ENCODE measurements at regions not wholly inside any gene's neighbourhood (a gene's known extent, or its start where the extent isn't known, plus 50 kb on each side); places are given as distances from the start of the nearest gene placed in this dataset.

DNA sequence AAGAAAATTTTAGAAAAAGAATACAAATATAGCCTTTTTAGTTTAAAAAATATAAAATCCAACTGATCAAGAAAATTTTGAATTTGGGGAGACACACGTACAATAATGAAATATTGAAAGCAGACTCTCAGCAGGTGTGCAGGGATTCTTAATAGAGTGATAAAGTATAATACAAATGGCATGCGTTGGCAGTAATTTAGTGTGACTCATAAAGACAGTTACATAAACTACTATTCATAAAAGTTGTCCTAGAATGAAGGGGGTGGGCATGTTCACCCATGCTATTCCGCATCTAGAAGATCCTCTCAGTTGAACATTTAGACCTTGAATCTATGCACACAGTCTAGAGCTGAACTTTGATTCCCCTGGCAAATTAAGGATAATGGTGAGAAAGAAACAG lies 200.4 kb upstream of the AVPR1A start:
- H2BK120ac ChIP-seq (ENCODE audit: low read depth, low read length), result no peak overlapping the region
- H3K27ac ChIP-seq (ENCODE audit: insufficient read depth, low read length), result no peak overlapping the region
- H3K18ac ChIP-seq (ENCODE audit: low read depth, low read length), result no peak overlapping the region
- POLR2A ChIA-PET (ENCODE audit: unreplicated experiment), result no interaction called here
- H3K4ac ChIP-seq (ENCODE audit: low read depth, low read length), result no peak overlapping the region
- H4K20me1 ChIP-seq (ENCODE audit: insufficient read depth, low read length), result no peaks in the 10 kb centered on the region
- dilution Hi-C loops (cut with HindIII; ENCODE audit: low sequenced_read_pairs, unreplicated experiment) (no loop called here), intact Hi-C loops (cut with micrococcal nuclease) (no loop called here), in situ Hi-C loops (cut with MboI; ENCODE audit: low sequenced_read_pairs) (no loop called here)
- no CpG with 5 or more reads among the region's 3 CpGs for WGBS, 2 experiments (ENCODE audit: extremely low coverage in 2 of 2, insufficient read length in 1 of 2)
- no peaks in the 10 kb centered on the region for H3K4me1 ChIP-seq (ENCODE audit: control insufficient read depth, insufficient read depth, low read length)
- H2BK20ac ChIP-seq (ENCODE audit: low read depth, low read length), result no peak overlapping the region
- no peak overlapping the region for H3K4me3 ChIP-seq (ENCODE audit: insufficient read depth, low read depth, low read length)
- TF ChIP-seq BHLHE40 (IDR thresholded peaks at IDR 0.05; ENCODE audit: low read depth, low read length), result no peak
- TF ChIP-seq ELK1 (IDR thresholded peaks at IDR 0.05; ENCODE audit: borderline replicate concordance, low read depth, low read length), result no peak
- no peak for TF ChIP-seq NFE2L2 (IDR thresholded peaks at IDR 0.05; ENCODE audit: low read depth, low read length)
- TF ChIP-seq RAD21 (IDR thresholded peaks at IDR 0.05; ENCODE audit: low read length), result no peak
- no peak for TF ChIP-seq RFX5 (IDR thresholded peaks at IDR 0.05; ENCODE audit: low read depth, low read length)
- TF ChIP-seq SMC3 (IDR thresholded peaks at IDR 0.05; ENCODE audit: low read depth, low read length), result no peak
- TF ChIP-seq, protein P1, sequence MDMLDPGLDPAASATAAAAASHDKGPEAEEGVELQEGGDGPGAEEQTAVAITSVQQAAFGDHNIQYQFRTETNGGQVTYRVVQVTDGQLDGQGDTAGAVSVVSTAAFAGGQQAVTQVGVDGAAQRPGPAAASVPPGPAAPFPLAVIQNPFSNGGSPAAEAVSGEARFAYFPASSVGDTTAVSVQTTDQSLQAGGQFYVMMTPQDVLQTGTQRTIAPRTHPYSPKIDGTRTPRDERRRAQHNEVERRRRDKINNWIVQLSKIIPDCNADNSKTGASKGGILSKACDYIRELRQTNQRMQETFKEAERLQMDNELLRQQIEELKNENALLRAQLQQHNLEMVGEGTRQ (IDR thresholded peaks at IDR 0.05; ENCODE audit: low read depth, low read length), result no peak
- no peak for TF ChIP-seq CTCF (conservative IDR thresholded peaks at IDR 0.05; ENCODE audit: low read depth, low read length)
- no peak for TF ChIP-seq POLR2A (IDR thresholded peaks at IDR 0.05; ENCODE audit: low read depth, low read length)
- TF ChIP-seq CEBPB (IDR thresholded peaks at IDR 0.05; ENCODE audit: low read depth, low read length), result no peak
- TF ChIP-seq MAFK (IDR thresholded peaks at IDR 0.05; ENCODE audit: low read depth, low read length), result no peak
- TF ChIP-seq MAZ (IDR thresholded peaks at IDR 0.05; ENCODE audit: borderline replicate concordance, low read depth, low read length), result no peak
- no peak for TF ChIP-seq CHD1 (IDR thresholded peaks at IDR 0.05; ENCODE audit: low read depth, low read length)
- no peak for TF ChIP-seq RCOR1 (IDR thresholded peaks at IDR 0.05; ENCODE audit: insufficient replicate concordance, low read length)
- TF ChIP-seq FOS (IDR thresholded peaks at IDR 0.05; ENCODE audit: low read depth, low read length), result no peak
- no peak for TF ChIP-seq MXI1 (IDR thresholded peaks at IDR 0.05; ENCODE audit: borderline replicate concordance, low read depth, low read length)
- no peak overlapping the region for H4K91ac ChIP-seq (ENCODE audit: insufficient read depth, low read depth, low read length)
- H3K27me3 ChIP-seq (ENCODE audit: control insufficient read depth, insufficient read depth, low read length), result no peaks in the 10 kb centered on the region
- H3K9me3 ChIP-seq (ENCODE audit: control insufficient read depth, insufficient read depth, low read length), result no peaks in the 10 kb centered on the region
- no peak overlapping the region for H4K5ac ChIP-seq (ENCODE audit: low read depth, low read length)
- no peak overlapping the region for H2AFZ ChIP-seq (replicated peaks; ENCODE audit: low read length, poor library complexity)
- no TSS peak for BruUV-seq (replicated peaks)
- ATAC-seq (ENCODE audit: low read depth), result no peak
- H3K9me1 ChIP-seq (ENCODE audit: insufficient read depth, low read length), result no peaks in the 10 kb centered on the region
- H2BK5ac ChIP-seq (ENCODE audit: low read depth, low read length, poor library complexity, severe bottlenecking), result no peak overlapping the region
- H3K79me1 ChIP-seq (ENCODE audit: low read depth in 1 of 2, low read length in 2 of 2), result no peaks in the 10 kb centered on the region
- H3K36me3 ChIP-seq (ENCODE audit: control insufficient read depth, insufficient read depth, low read length), result no peaks in the 10 kb centered on the region
- no peak overlapping the region for H4K8ac ChIP-seq (ENCODE audit: low read depth in 2 of 2, low read length in 2 of 2)
- CTCF ChIA-PET, result no interaction called here
- H3K23ac ChIP-seq (ENCODE audit: low read depth, low read length), result no peak overlapping the region
- no peak overlapping the region for H3K14ac ChIP-seq (replicated peaks; ENCODE audit: low read depth, low read length)
- no peak for DNase-seq
- no peak overlapping the region for H3K4me2 ChIP-seq (ENCODE audit: low read depth, low read length)
- H2BK15ac ChIP-seq (ENCODE audit: low read depth, low read length), result no peak overlapping the region
- H3K9ac ChIP-seq (ENCODE audit: low read depth, low read length), result no peak overlapping the region
- H2AK9ac ChIP-seq (replicated peaks; ENCODE audit: low read depth, low read length, poor library complexity), result no peak overlapping the region
- H3K56ac ChIP-seq (ENCODE audit: extremely low read depth, insufficient read depth, low read length), result no peak overlapping the region
- H2AK5ac ChIP-seq (ENCODE audit: low read depth, low read length), result no peak overlapping the region
